B cell (primary cell): ENCODE measurements at regions not wholly inside any gene's neighbourhood (a gene's known extent, or its start where the extent isn't known, plus 50 kb on each side); places are given as distances from the start of the nearest gene placed in this dataset.

Experiments used
- ATAC-seq: fragments of 200-7000 bp; cut with Tn5 transposase; one replicate; pipeline ENCODE4 v1.10.0; 2021; ENCODE audit warnings: low read depth, mild to moderate bottlenecking, moderate number of reproducible peaks, moderate library complexity
- CTCF ChIA-PET: fragments of 350-600 bp; sonication (Branson Sonifier 250); formaldehyde crosslinking; loops from one replicate; lab custom pipeline; 2021; ENCODE audit warnings: antibody characterized with exemption, inconsistent platforms; lab: Charles Lee
- POLR2A ChIA-PET: fragments of 350-600 bp; sonication (Branson Sonifier 250); formaldehyde crosslinking; loops from one replicate; lab custom pipeline; 2021; ENCODE audit warnings: antibody characterized with exemption; lab: Charles Lee
- DNase-seq: peaks from one replicate; pipeline ENCODE4 v3.0.0; 2013
- H2AFZ ChIP-seq: 2 replicates; pipeline ENCODE4 v1.6.1; 2012; ENCODE audit warnings: mild to moderate bottlenecking, low read depth, low read length; ENCODE audit not compliant: insufficient read depth, poor library complexity, severe bottlenecking
- H3K27ac ChIP-seq, 2 donors: 1 replicate in 1 of 2; 2 replicates in 1 of 2; pipeline ENCODE4 v1.5.1; 2012 to 2013; ENCODE audit warnings: low read length in 2 of 2, mild to moderate bottlenecking in 2 of 2, moderate library complexity in 1 of 2
- H3K27me3 ChIP-seq, 4 experiments: fragments of 200-600 bp in 1 of 4; sonication (generic) in 1 of 4; replicated peaks in 1 of 4; 1 replicate in 2 of 4; 2 replicates in 2 of 4; pipeline versions ENCODE4 v1.6.1 to v1.7.0; 2013 to 2016; ENCODE audit warnings: low read length in 3 of 4, mild to moderate bottlenecking in 2 of 4, mixed read lengths in 1 of 4, moderate library complexity in 1 of 4; ENCODE audit not compliant: insufficient read depth in 4 of 4, control insufficient read depth in 3 of 4; ENCODE audit errors: control extremely low read depth in 1 of 4
- H3K36me3 ChIP-seq, 2 experiments: replicated peaks in 1 of 2; 1 replicate in 1 of 2; 2 replicates in 1 of 2; pipeline versions ENCODE4 v1.6.1 to v1.7.1; 2013; ENCODE audit warnings: low read length in 1 of 2; ENCODE audit not compliant: insufficient read depth in 2 of 2, control insufficient read depth in 1 of 2; ENCODE audit errors: control extremely low read depth in 1 of 2, extremely low read depth in 1 of 2
- H3K4me1 ChIP-seq, 2 donors: fragments of 200-600 bp in 1 of 2; sonication (generic) in 1 of 2; 1 replicate in 1 of 2; 2 replicates in 1 of 2; pipeline versions ENCODE4 v1.5.1 to v1.6.1; 2013 to 2017; ENCODE audit warnings: low read length in 2 of 2; ENCODE audit not compliant: control insufficient read depth in 2 of 2, insufficient read depth in 2 of 2
- H3K4me2 ChIP-seq: replicated peaks from 2 replicates; pipeline ENCODE3; 2012; ENCODE audit warnings: mild to moderate bottlenecking, low read depth, low read length; ENCODE audit not compliant: poor library complexity, severe bottlenecking
- H3K4me3 ChIP-seq, 5 experiments: fragments of 200-600 bp in 1 of 5; sonication (generic) in 1 of 5; 1 replicate in 3 of 5; 2 replicates in 2 of 5; pipeline versions ENCODE4 v1.5.1 to v1.7.0; 2011 to 2016; ENCODE audit warnings: low read length in 4 of 5, mild to moderate bottlenecking in 4 of 5, low read depth in 2 of 5, control low read depth in 1 of 5, moderate library complexity in 1 of 5; ENCODE audit not compliant: insufficient read depth in 1 of 5; ENCODE audit errors: control extremely low read depth in 1 of 5, extremely low read depth in 1 of 5
- H3K79me2 ChIP-seq: fragments of 200-600 bp; sonication (generic); one replicate; pipeline ENCODE4 v1.6.0; 2016; ENCODE audit warnings: low read length; ENCODE audit not compliant: control insufficient read depth, insufficient read depth
- H3K9ac ChIP-seq: fragments of 200-600 bp; sonication (generic); 2 replicates; pipeline ENCODE4 v1.6.1; 2017; ENCODE audit warnings: mild to moderate bottlenecking, low read length, moderate library complexity
- H3K9me3 ChIP-seq, 3 donors: one replicate each; pipeline versions ENCODE4 v1.6.1 to v1.7.1; 2013; ENCODE audit warnings: low read length in 2 of 3; ENCODE audit not compliant: control insufficient read depth in 2 of 3, insufficient read depth in 1 of 3; ENCODE audit errors: control extremely low read depth in 1 of 3
- H4K20me1 ChIP-seq: 2 replicates; pipeline ENCODE4 v1.6.0; 2012; ENCODE audit warnings: mild to moderate bottlenecking, low read length; ENCODE audit not compliant: insufficient read depth, control insufficient read depth, poor library complexity, severe bottlenecking
- H3K27ac Mint-ChIP-seq: one replicate; pipeline ENCODE4 v1.8.0; 2021; ENCODE audit warnings: mixed read lengths
- H3K27me3 Mint-ChIP-seq: one replicate; pipeline ENCODE4 v1.8.0; 2021; ENCODE audit warnings: mixed read lengths
- H3K4me1 Mint-ChIP-seq: one replicate; pipeline ENCODE4 v1.8.0; 2021; ENCODE audit warnings: mixed read lengths
- H3K4me3 Mint-ChIP-seq: one replicate; pipeline ENCODE4 v1.8.0; 2021; ENCODE audit warnings: mixed read lengths
- H3K9me3 Mint-ChIP-seq: one replicate; pipeline ENCODE4 v1.8.0; 2022; ENCODE audit warnings: mixed read lengths; ENCODE audit not compliant: insufficient read depth
- EZH2 ChIP-seq: IDR thresholded peaks from 2 replicates; pipeline ENCODE4 v1.6.1; 2012; ENCODE audit warnings: borderline replicate concordance, low read depth, mild to moderate bottlenecking, moderate library complexity, low read length; ENCODE audit not compliant: insufficient read depth, poor library complexity, severe bottlenecking
- WGBS: methylation state at CpG from one replicate; pipeline ENCODE4 v1.1.5; 2013; ENCODE audit warnings: missing lambda C conversion rate; ENCODE audit not compliant: insufficient coverage; 5-methylcytosine and 5-hydroxymethylcytosine counted together
- intact Hi-C: fragments of 100-400 bp; cut with micrococcal nuclease; formaldehyde crosslinking; loops from one replicate; pipeline ENCODE4 v1.10.0; 2022
- TF ChIP-seq, protein P1 (sequence below): fragments of 200-600 bp; IDR thresholded peaks from one replicate; pipeline ENCODE4 v1.8.0; 2022; ENCODE audit warnings: antibody characterized with exemption, mild to moderate bottlenecking

DNA sequence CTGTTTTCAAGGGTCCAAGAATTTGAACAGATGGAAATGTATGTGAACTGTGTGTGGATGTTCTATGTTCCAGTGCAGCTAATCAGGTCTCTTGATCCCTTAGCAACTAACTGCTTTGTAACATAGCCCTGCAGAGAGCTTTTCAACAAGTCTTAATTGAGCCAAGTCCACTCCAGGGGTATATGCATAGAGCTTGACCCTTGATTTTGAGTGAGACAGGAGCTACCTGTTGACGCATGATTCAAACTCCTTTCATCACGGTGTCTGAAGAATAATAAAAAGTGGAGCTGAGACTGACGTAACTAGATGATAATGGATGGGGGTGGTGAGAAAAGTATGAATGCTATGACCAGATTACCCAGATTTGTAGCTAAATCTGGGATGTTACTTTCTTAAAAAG is 93.3 kb upstream of the CCDC54 start:
- no peak overlapping the region for H3K4me2 ChIP-seq
- no peak overlapping the region for H3K27ac Mint-ChIP-seq
- H3K9ac ChIP-seq: no peak overlapping the region
- no peaks in the 10 kb centered on the region for H3K79me2 ChIP-seq
- no peaks in the 10 kb centered on the region for H3K9me3 ChIP-seq
- H3K4me3 ChIP-seq: no peak overlapping the region
- DNase-seq (no peak), ATAC-seq (no peak)
- CTCF ChIA-PET: interaction anchor here (0.7 to 1.6 kb wide), 2 partner anchors 12 to 137 kb away, joined by 3 to 4 read pairs; no protein-coding TSS in a partner anchor
- no peak overlapping the region for H2AFZ ChIP-seq
- no peaks in the 10 kb centered on the region for H3K36me3 ChIP-seq
- intact Hi-C loops: no loop called here
- WGBS: 100% methylated on average over 3 of the region's 3 CpGs
- no peak overlapping the region for H3K27ac ChIP-seq
- H3K4me3 Mint-ChIP-seq: no peak overlapping the region
- H4K20me1 ChIP-seq: no peaks in the 10 kb centered on the region
- H3K4me1 Mint-ChIP-seq: peaks cover 3% of the 10 kb centered on the region
- no peaks in the 10 kb centered on the region for H3K27me3 ChIP-seq
- H3K27me3 Mint-ChIP-seq: peaks cover 10% of the 10 kb centered on the region
- H3K9me3 Mint-ChIP-seq: no peaks in the 10 kb centered on the region
- POLR2A ChIA-PET: no interaction called here
- H3K4me1 ChIP-seq: no peaks in the 10 kb centered on the region
- no peak for TF ChIP-seq EZH2
- TF ChIP-seq, protein P1, sequence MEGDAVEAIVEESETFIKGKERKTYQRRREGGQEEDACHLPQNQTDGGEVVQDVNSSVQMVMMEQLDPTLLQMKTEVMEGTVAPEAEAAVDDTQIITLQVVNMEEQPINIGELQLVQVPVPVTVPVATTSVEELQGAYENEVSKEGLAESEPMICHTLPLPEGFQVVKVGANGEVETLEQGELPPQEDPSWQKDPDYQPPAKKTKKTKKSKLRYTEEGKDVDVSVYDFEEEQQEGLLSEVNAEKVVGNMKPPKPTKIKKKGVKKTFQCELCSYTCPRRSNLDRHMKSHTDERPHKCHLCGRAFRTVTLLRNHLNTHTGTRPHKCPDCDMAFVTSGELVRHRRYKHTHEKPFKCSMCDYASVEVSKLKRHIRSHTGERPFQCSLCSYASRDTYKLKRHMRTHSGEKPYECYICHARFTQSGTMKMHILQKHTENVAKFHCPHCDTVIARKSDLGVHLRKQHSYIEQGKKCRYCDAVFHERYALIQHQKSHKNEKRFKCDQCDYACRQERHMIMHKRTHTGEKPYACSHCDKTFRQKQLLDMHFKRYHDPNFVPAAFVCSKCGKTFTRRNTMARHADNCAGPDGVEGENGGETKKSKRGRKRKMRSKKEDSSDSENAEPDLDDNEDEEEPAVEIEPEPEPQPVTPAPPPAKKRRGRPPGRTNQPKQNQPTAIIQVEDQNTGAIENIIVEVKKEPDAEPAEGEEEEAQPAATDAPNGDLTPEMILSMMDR: no peak

DNA sequence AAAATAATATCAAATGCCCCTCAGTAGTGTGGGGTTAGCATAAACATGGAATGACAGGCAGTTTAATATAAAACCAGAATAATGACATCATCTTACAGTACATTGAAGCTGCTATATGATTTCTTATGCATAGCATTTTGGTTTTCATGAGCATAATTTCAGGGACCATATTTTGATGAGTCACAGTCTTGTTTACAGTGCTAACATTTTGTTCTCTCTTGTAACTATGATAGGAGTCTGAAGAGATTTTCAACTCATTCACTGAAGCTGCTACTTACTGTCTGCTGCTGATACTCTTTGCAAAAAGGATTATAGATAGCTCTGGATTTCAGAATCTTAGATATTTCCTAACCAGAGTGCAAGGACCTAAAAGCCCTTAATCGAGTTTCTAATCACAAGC is 92.6 kb upstream of the CCDC54 start:
- intact Hi-C loops: no loop called here
- H4K20me1 ChIP-seq: no peaks in the 10 kb centered on the region
- TF ChIP-seq EZH2: no peak
- TF ChIP-seq, protein P1: no peak

More for the DNA sequence above, 92.6 kb upstream of the CCDC54 start:
- H3K4me3 ChIP-seq: no peak overlapping the region
- H3K27me3 ChIP-seq: no peaks in the 10 kb centered on the region
- ChIA-PET POLR2A (no interaction called here), CTCF (interaction anchor here (1.2 to 1.6 kb wide), 2 partner anchors 9 to 137 kb away, joined by 3 to 4 read pairs; no protein-coding TSS in a partner anchor)
- no peak overlapping the region for H3K4me2 ChIP-seq
- H3K9me3 ChIP-seq: no peaks in the 10 kb centered on the region
- ATAC-seq (no peak), DNase-seq (no peak)
- H2AFZ ChIP-seq: no peak overlapping the region
- H3K9ac ChIP-seq: no peak overlapping the region
- no peaks in the 10 kb centered on the region for H3K79me2 ChIP-seq
- H3K9me3 Mint-ChIP-seq: no peaks in the 10 kb centered on the region
- no peak overlapping the region for H3K4me3 Mint-ChIP-seq
- H3K27me3 Mint-ChIP-seq: peaks cover 15% of the 10 kb centered on the region
- H3K36me3 ChIP-seq: no peaks in the 10 kb centered on the region
- no peak overlapping the region for H3K27ac ChIP-seq
- WGBS: no CpG with 5 or more reads among the region's 1 CpG
- no peaks in the 10 kb centered on the region for H3K4me1 ChIP-seq
- H3K27ac Mint-ChIP-seq: no peak overlapping the region
- H3K4me1 Mint-ChIP-seq: peaks cover 3% of the 10 kb centered on the region
